ES-I3 (cell line): ENCODE measurements at regions not wholly inside any gene's neighbourhood (a gene's known extent, or its start where the extent isn't known, plus 50 kb on each side); places are given as distances from the start of the nearest gene placed in this dataset.
"Not testable (repeated sequence)": the region's sequence is repeated elsewhere in the genome, so short reads cannot be mapped to it uniquely, and the experiment has no call there.

Experiments used
- H3K36me3 ChIP-seq: 2 replicates; pipeline ENCODE4 v1.6.1; 2013; ENCODE audit warnings: mild to moderate bottlenecking, low read length, control low read depth, moderate library complexity; ENCODE audit not compliant: insufficient read depth
- H3K4me1 ChIP-seq: 2 replicates; pipeline ENCODE4 v1.6.1; 2013; ENCODE audit warnings: mild to moderate bottlenecking, control low read depth, low read length; ENCODE audit not compliant: insufficient read depth
- H3K9ac ChIP-seq: 2 replicates; pipeline ENCODE4 v1.6.1; 2013; ENCODE audit warnings: low read depth, mild to moderate bottlenecking, low read length, moderate library complexity
- H3K9me3 ChIP-seq: 2 replicates; pipeline ENCODE4 v1.6.1; 2013; ENCODE audit warnings: mild to moderate bottlenecking, low read length, moderate library complexity; ENCODE audit not compliant: control insufficient read depth, insufficient read depth

- Histone ChIP-seq H3K9me3 (no peaks in the 10 kb centered on the region), H3K36me3 (no peaks in the 10 kb centered on the region), H3K9ac (no peak overlapping the region), H3K4me1 (no peaks in the 10 kb centered on the region)
Observed at GRCh38 chr20:1752045-1752444, 94.5 kb upstream of the SIRPG start.

GRCh38 chr20:1748777-1749176, 91.2 kb upstream of the SIRPG start:
- no peaks in the 10 kb centered on the region for H3K9me3 ChIP-seq
- H3K9ac ChIP-seq: no peak overlapping the region
- no peaks in the 10 kb centered on the region for H3K4me1 ChIP-seq
- no peaks in the 10 kb centered on the region for H3K36me3 ChIP-seq

GRCh38 chr20:1747953-1748577, 90.5 kb upstream of the SIRPG start:
- no peaks in the 10 kb centered on the region for H3K36me3 ChIP-seq
- H3K4me1 ChIP-seq: no peaks in the 10 kb centered on the region
- no peaks in the 10 kb centered on the region for H3K9me3 ChIP-seq
- H3K9ac ChIP-seq: no peak overlapping the region

- H3K9me3 ChIP-seq, H3K9ac ChIP-seq, H3K36me3 ChIP-seq, H3K4me1 ChIP-seq: not testable (repeated sequence)
Observed at GRCh38 chr20:1742049-1742434, 84.5 kb upstream of the SIRPG start.

GRCh38 chr20:1741309-1742048, 83.9 kb upstream of the SIRPG start:
- no peak overlapping the region for H3K9ac ChIP-seq
- H3K4me1 ChIP-seq: peaks cover 8% of the 10 kb centered on the region
- no peaks in the 10 kb centered on the region for H3K9me3 ChIP-seq
- no peaks in the 10 kb centered on the region for H3K36me3 ChIP-seq

GRCh38 chr20:1737134-1737533, 79.6 kb upstream of the SIRPG start:
- H3K4me1 ChIP-seq: peaks cover 11% of the 10 kb centered on the region
- no peaks in the 10 kb centered on the region; the same call in 1 of the 2 replicates for H3K9me3 ChIP-seq
- no peak overlapping the region for H3K9ac ChIP-seq
- no peaks in the 10 kb centered on the region for H3K36me3 ChIP-seq

- Histone ChIP-seq H3K9me3 (no peaks in the 10 kb centered on the region; the same call in 1 of the 2 replicates), H3K9ac (no peak overlapping the region), H3K4me1 (peaks cover 11% of the 10 kb centered on the region), H3K36me3 (no peaks in the 10 kb centered on the region)
Observed at GRCh38 chr20:1735417-1736089, 78.0 kb upstream of the SIRPG start.

- peaks cover 7% of the 10 kb centered on the region for H3K4me1 ChIP-seq
Observed at GRCh38 chr20:1734269-1734858, 76.8 kb upstream of the SIRPG start.

GRCh38 chr20:1731828-1732375, 74.3 kb upstream of the SIRPG start:
- H3K36me3 ChIP-seq, H3K9me3 ChIP-seq, H3K9ac ChIP-seq, H3K4me1 ChIP-seq: not testable (repeated sequence)

More at GRCh38 chr20:1734269-1734858, 76.8 kb upstream of the SIRPG start:
- Histone ChIP-seq H3K9me3 (no peaks in the 10 kb centered on the region; the same call in 1 of the 2 replicates), H3K36me3 (no peaks in the 10 kb centered on the region), H3K9ac (no peak overlapping the region)

GRCh38 chr20:1730981-1731711, 73.6 kb upstream of the SIRPG start:
- H3K9ac ChIP-seq, H3K36me3 ChIP-seq, H3K9me3 ChIP-seq, H3K4me1 ChIP-seq: not testable (repeated sequence)

- not testable (repeated sequence) for H3K4me1 ChIP-seq, H3K9me3 ChIP-seq, H3K9ac ChIP-seq, H3K36me3 ChIP-seq
Observed at GRCh38 chr20:1727303-1727702, 69.7 kb upstream of the SIRPG start.

GRCh38 chr20:1724901-1725300, 67.3 kb upstream of the SIRPG start:
- Histone ChIP-seq H3K9ac (no peak overlapping the region), H3K36me3 (no peaks in the 10 kb centered on the region), H3K4me1 (peaks cover 18% of the 10 kb centered on the region), H3K9me3 (no peaks in the 10 kb centered on the region)

- Histone ChIP-seq H3K4me1 (peaks cover 18% of the 10 kb centered on the region), H3K9ac (no peak overlapping the region), H3K9me3 (no peaks in the 10 kb centered on the region), H3K36me3 (no peaks in the 10 kb centered on the region)
Observed at GRCh38 chr20:1722513-1723050, 65.0 kb upstream of the SIRPG start.
